ENCODE measurements at regions not wholly inside any gene's neighbourhood (a gene's known extent, or its start where the extent isn't known, plus 50 kb on each side); places are given as distances from the start of the nearest gene placed in this dataset.

DNA sequence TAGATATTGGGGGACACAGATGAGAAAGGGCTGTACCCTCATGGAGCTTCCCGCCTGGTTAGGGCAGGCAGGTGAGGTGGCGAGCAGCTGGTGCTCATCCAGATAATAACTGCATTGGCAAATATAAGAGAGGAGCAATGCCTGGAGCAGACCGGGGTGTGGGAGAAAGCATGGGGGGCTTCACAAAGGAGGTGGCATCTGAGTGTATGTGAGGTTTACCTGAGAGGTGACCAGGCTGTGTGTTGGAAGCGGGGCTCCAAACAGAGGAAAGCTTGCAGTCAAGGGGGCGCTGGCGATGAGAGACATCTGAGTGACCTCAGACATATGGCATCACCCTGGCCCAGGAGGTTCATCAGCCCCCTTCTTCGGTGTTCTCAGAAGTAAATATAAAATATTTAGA lies 72.1 kb upstream of the PMEPA1 start:
- no peak for TF ChIP-seq CTCF (conservative IDR thresholded peaks at IDR 0.05; ENCODE audit: low read depth, low read length)
- TF ChIP-seq EZH2 (IDR thresholded peaks at IDR 0.05; ENCODE audit: borderline replicate concordance, low read depth, low read length, poor library complexity, severe bottlenecking): no peak
- Histone ChIP-seq H3K4me3 (ENCODE audit: low read depth, low read length, poor library complexity, severe bottlenecking) (no peak overlapping the region), H3K36me3 (ENCODE audit: insufficient read depth, low read length, poor library complexity, severe bottlenecking) (no peaks in the 10 kb centered on the region), H3K4me1 (ENCODE audit: insufficient read depth, low read length, poor library complexity, severe bottlenecking) (no peaks in the 10 kb centered on the region), H3K27ac (ENCODE audit: low read depth, low read length, poor library complexity, severe bottlenecking) (no peak overlapping the region), H3K9me3 (ENCODE audit: low read depth, low read length, poor library complexity, severe bottlenecking) (no peaks in the 10 kb centered on the region), H3K27me3 (replicated peaks; ENCODE audit: insufficient read depth, low read depth, low read length, poor library complexity) (no peaks in the 10 kb centered on the region)
- DNase-seq (ENCODE audit: low spot score): no peak
- ChIA-PET CTCF (no interaction called here), POLR2A (ENCODE audit: low non-redundant PET) (no interaction called here)
- BruUV-seq (replicated peaks): no TSS peak
- intact Hi-C loops (cut with micrococcal nuclease; ENCODE audit: unreplicated experiment): no loop called here

GRCh38 chr20:57780906-57781305 lies 71.1 kb upstream of the PMEPA1 start:
- H3K27ac ChIP-seq (ENCODE audit: low read depth, low read length, poor library complexity, severe bottlenecking): no peak overlapping the region
- H3K4me3 ChIP-seq (ENCODE audit: low read depth, low read length, poor library complexity, severe bottlenecking): no peak overlapping the region
- DNase-seq (ENCODE audit: low spot score): no peak
- ChIA-PET POLR2A (ENCODE audit: low non-redundant PET) (no interaction called here), CTCF (no interaction called here)
- no peaks in the 10 kb centered on the region for H3K9me3 ChIP-seq (ENCODE audit: low read depth, low read length, poor library complexity, severe bottlenecking)
- no peaks in the 10 kb centered on the region for H3K36me3 ChIP-seq (ENCODE audit: insufficient read depth, low read length, poor library complexity, severe bottlenecking)
- intact Hi-C loops (cut with micrococcal nuclease; ENCODE audit: unreplicated experiment): no loop called here
- TF ChIP-seq CTCF (conservative IDR thresholded peaks at IDR 0.05; ENCODE audit: low read depth, low read length) (no peak), EZH2 (IDR thresholded peaks at IDR 0.05; ENCODE audit: borderline replicate concordance, low read depth, low read length, poor library complexity, severe bottlenecking) (no peak)
- no TSS peak for BruUV-seq (replicated peaks)
- H3K4me1 ChIP-seq (ENCODE audit: insufficient read depth, low read length, poor library complexity, severe bottlenecking): no peaks in the 10 kb centered on the region
- H3K27me3 ChIP-seq (replicated peaks; ENCODE audit: insufficient read depth, low read depth, low read length, poor library complexity): no peaks in the 10 kb centered on the region

DNA sequence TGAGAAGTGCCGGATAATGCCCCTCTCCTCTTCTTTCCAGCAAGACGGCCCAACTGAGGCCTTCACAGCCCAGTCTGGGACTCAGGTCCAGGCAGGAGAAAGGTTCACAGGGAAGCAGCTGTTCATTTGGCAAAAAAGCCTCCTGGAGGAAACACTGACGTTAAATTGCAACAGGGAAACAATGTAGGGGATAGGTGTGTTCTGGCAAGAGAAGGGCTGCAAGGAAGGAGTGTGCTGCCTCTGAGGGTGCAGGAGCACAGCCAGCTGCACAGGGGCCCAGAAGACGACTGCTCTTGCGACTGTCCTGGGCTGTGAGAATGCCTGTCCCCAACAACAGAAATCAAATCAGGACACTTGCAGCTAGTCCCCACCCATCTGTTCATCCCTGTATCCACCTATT lies 70.6 kb upstream of the PMEPA1 start:
- ChIA-PET CTCF (no interaction called here), POLR2A (ENCODE audit: low non-redundant PET) (no interaction called here)
- Histone ChIP-seq H3K4me1 (ENCODE audit: insufficient read depth, low read length, poor library complexity, severe bottlenecking) (no peaks in the 10 kb centered on the region), H3K27me3 (replicated peaks; ENCODE audit: insufficient read depth, low read depth, low read length, poor library complexity) (no peaks in the 10 kb centered on the region), H3K36me3 (ENCODE audit: insufficient read depth, low read length, poor library complexity, severe bottlenecking) (no peaks in the 10 kb centered on the region), H3K4me3 (ENCODE audit: low read depth, low read length, poor library complexity, severe bottlenecking) (no peak overlapping the region), H3K9me3 (ENCODE audit: low read depth, low read length, poor library complexity, severe bottlenecking) (no peaks in the 10 kb centered on the region), H3K27ac (ENCODE audit: low read depth, low read length, poor library complexity, severe bottlenecking) (no peak overlapping the region)
- no peak for TF ChIP-seq CTCF (conservative IDR thresholded peaks at IDR 0.05; ENCODE audit: low read depth, low read length)
- TF ChIP-seq EZH2 (IDR thresholded peaks at IDR 0.05; ENCODE audit: borderline replicate concordance, low read depth, low read length, poor library complexity, severe bottlenecking): no peak
- no TSS peak for BruUV-seq (replicated peaks)
- DNase-seq (ENCODE audit: low spot score): no peak
- intact Hi-C loops (cut with micrococcal nuclease; ENCODE audit: unreplicated experiment): no loop called here
